Liver (tissue), 8 donors: ENCODE measurements at regions not wholly inside any gene's neighbourhood (a gene's known extent, or its start where the extent isn't known, plus 50 kb on each side); places are given as distances from the start of the nearest gene placed in this dataset.

Experiments used
- DNase-seq: peaks from one replicate; pipeline ENCODE4 v3.0.0-alpha.2; 2017; ENCODE audit warnings: low spot score
- H3K27ac ChIP-seq, 2 donors: one replicate each; pipeline ENCODE4 v1.7.0; 2013; ENCODE audit warnings: inconsistent platforms in 2 of 2, low read length in 2 of 2, control low read depth in 1 of 2, low read depth in 1 of 2, mild to moderate bottlenecking in 1 of 2
- H3K27me3 ChIP-seq, 4 donors: one replicate each; pipeline versions ENCODE4 v1.6.1 to v1.7.0; 2013; ENCODE audit warnings: low read length in 3 of 4, inconsistent platforms in 1 of 4, mild to moderate bottlenecking in 1 of 4, moderate library complexity in 1 of 4; ENCODE audit not compliant: control insufficient read depth in 4 of 4, insufficient read depth in 4 of 4
- H3K36me3 ChIP-seq, 4 donors: one replicate each; pipeline versions ENCODE4 v1.6.1 to v1.7.0; 2013; ENCODE audit warnings: low read length in 3 of 4, mild to moderate bottlenecking in 3 of 4, low read depth in 1 of 4, moderate library complexity in 1 of 4; ENCODE audit not compliant: control insufficient read depth in 4 of 4, insufficient read depth in 3 of 4
- H3K4me1 ChIP-seq, 4 donors: one replicate each; pipeline versions ENCODE4 v1.6.1 to v1.7.0; 2013; ENCODE audit warnings: low read length in 3 of 4, mild to moderate bottlenecking in 3 of 4, moderate library complexity in 1 of 4; ENCODE audit not compliant: control insufficient read depth in 4 of 4, insufficient read depth in 4 of 4
- H3K4me3 ChIP-seq, 3 donors: one replicate each; pipeline versions ENCODE4 v1.6.1 to v1.7.0; 2013; ENCODE audit warnings: low read length in 3 of 3, control low read depth in 1 of 3, low read depth in 1 of 3, mild to moderate bottlenecking in 1 of 3
- H3K9ac ChIP-seq, 2 donors: one replicate each; pipeline ENCODE4 v1.7.0; 2013; ENCODE audit warnings: low read length in 2 of 2, mild to moderate bottlenecking in 2 of 2, moderate library complexity in 2 of 2, control low read depth in 1 of 2, low read depth in 1 of 2
- H3K9me3 ChIP-seq, 4 donors: one replicate each; pipeline versions ENCODE4 v1.6.1 to v1.7.0; 2013; ENCODE audit warnings: low read length in 3 of 4; ENCODE audit not compliant: control insufficient read depth in 4 of 4
- ATF3 ChIP-seq: IDR thresholded peaks from 2 replicates; pipeline ENCODE4 v1.6.1; 2016; ENCODE audit warnings: antibody characterized with exemption
- CTCF ChIP-seq: fragments of 150-350 bp; IDR thresholded peaks from 2 replicates; pipeline ENCODE4 v1.5.1; 2017; ENCODE audit warnings: improper control_type of control experiment, low read depth, low read length; ENCODE audit not compliant: missing input control
- EGR1 ChIP-seq, 2 donors: IDR thresholded peaks; 2 replicates each; pipeline ENCODE4 v1.6.1; 2016 to 2018; ENCODE audit warnings: antibody characterized with exemption in 2 of 2, low read depth in 2 of 2
- FOXA1 ChIP-seq: IDR thresholded peaks from 2 replicates; pipeline ENCODE4 v1.6.1; 2016; ENCODE audit warnings: antibody characterized with exemption
- FOXA2 ChIP-seq: IDR thresholded peaks from 2 replicates; pipeline ENCODE4 v1.6.1; 2016; ENCODE audit warnings: antibody characterized with exemption
- GABPA ChIP-seq, 2 donors: IDR thresholded peaks in 1 of 2; conservative IDR thresholded peaks in 1 of 2; 2 replicates each; pipeline ENCODE4 v1.6.1; 2016; ENCODE audit warnings: antibody characterized with exemption in 2 of 2, mild to moderate bottlenecking in 1 of 2, moderate library complexity in 1 of 2
- HNF4A ChIP-seq, 2 donors: conservative IDR thresholded peaks; 2 replicates each; pipeline ENCODE4 v1.6.1; 2016; ENCODE audit warnings: antibody characterized with exemption in 2 of 2, mild to moderate bottlenecking in 2 of 2
- HNF4G ChIP-seq: IDR thresholded peaks from 2 replicates; pipeline ENCODE4 v1.6.1; 2016; ENCODE audit warnings: antibody characterized with exemption
- JUND ChIP-seq, 2 donors: IDR thresholded peaks; 2 replicates each; pipeline ENCODE4 v1.6.1; 2016; ENCODE audit warnings: antibody characterized with exemption in 2 of 2
- MAX ChIP-seq: IDR thresholded peaks from 2 replicates; pipeline ENCODE4 v1.6.1; 2016; ENCODE audit warnings: antibody characterized with exemption
- NR2F2 ChIP-seq: IDR thresholded peaks from 2 replicates; pipeline ENCODE4 v1.6.1; 2016; ENCODE audit warnings: antibody characterized with exemption
- RAD21 ChIP-seq, 2 donors: IDR thresholded peaks; 2 replicates each; pipeline ENCODE4 v1.6.1; 2016; ENCODE audit warnings: antibody characterized with exemption in 2 of 2, mild to moderate bottlenecking in 2 of 2
- REST ChIP-seq: IDR thresholded peaks from 2 replicates; pipeline ENCODE4 v1.6.1; 2016; ENCODE audit warnings: antibody characterized with exemption, mild to moderate bottlenecking
- RXRA ChIP-seq, 2 donors: IDR thresholded peaks; 2 replicates each; pipeline ENCODE4 v1.6.1; 2017 to 2018; ENCODE audit warnings: antibody characterized with exemption in 2 of 2, mild to moderate bottlenecking in 1 of 2
- SP1 ChIP-seq: IDR thresholded peaks from 2 replicates; pipeline ENCODE4 v1.6.1; 2018; ENCODE audit warnings: antibody characterized with exemption, mild to moderate bottlenecking
- TAF1 ChIP-seq: conservative IDR thresholded peaks from 2 replicates; pipeline ENCODE4 v1.6.1; 2016; ENCODE audit warnings: antibody characterized with exemption, mild to moderate bottlenecking
- YY1 ChIP-seq: IDR thresholded peaks from 2 replicates; pipeline ENCODE4 v1.6.1; 2016; ENCODE audit warnings: antibody characterized with exemption, mild to moderate bottlenecking
- ZBTB33 ChIP-seq: IDR thresholded peaks from 2 replicates; pipeline ENCODE4 v1.6.1; 2016; ENCODE audit warnings: antibody characterized with exemption
- WGBS: extraction: QIAGEN DNeasy Blood & Tissue Kit; methylation state at CpG from one replicate; pipeline ENCODE4 v1.1.7; 2013; 5-methylcytosine and 5-hydroxymethylcytosine counted together
- donor health status: healthy.
- donor health status: healthy.
- donor health status: healthy.
- donor health status: healthy.
- donor health status: healthy.

- no peaks in the 10 kb centered on the region for H3K27me3 ChIP-seq
- no peak overlapping the region for H3K4me3 ChIP-seq
- no peak for DNase-seq
- peaks cover 0 to 4% (median 0%) of the 10 kb centered on the region in 4 donors for H3K4me1 ChIP-seq
- no peak for TF ChIP-seq NR2F2
- no peak for TF ChIP-seq FOXA1
- TF ChIP-seq JUND (IDR thresholded peaks at IDR 0.05) = no peak
- TF ChIP-seq EGR1 (IDR thresholded peaks at IDR 0.05; ENCODE audit: low read depth in 2 of 2) = no peak
- no peak for TF ChIP-seq RXRA (IDR thresholded peaks at IDR 0.05)
- no peak for TF ChIP-seq ZBTB33
- TF ChIP-seq HNF4G = no peak
- TF ChIP-seq FOXA2 = no peak
- TF ChIP-seq GABPA (IDR thresholded peaks at IDR 0.05 in 1 of 2, conservative IDR thresholded peaks at IDR 0.05 in 1 of 2) = no peak
- TF ChIP-seq TAF1 = no peak
- TF ChIP-seq REST = no peak
- TF ChIP-seq SP1 = no peak
- TF ChIP-seq RAD21 (IDR thresholded peaks at IDR 0.05) = no peak
- TF ChIP-seq HNF4A (conservative IDR thresholded peaks at IDR 0.05) = no peak
- no peak for TF ChIP-seq YY1
- TF ChIP-seq CTCF = no peak
- TF ChIP-seq MAX = no peak
- TF ChIP-seq ATF3 = no peak
- no peak overlapping the region for H3K9ac ChIP-seq
- H3K9me3 ChIP-seq = no peaks in the 10 kb centered on the region
- H3K36me3 ChIP-seq = no peaks in the 10 kb centered on the region
- WGBS = 46% methylated on average over 3 of the region's 3 CpGs
- H3K27ac ChIP-seq = no peak overlapping the region
Measured at GRCh38 chr3:15967577-15967976, 169.8 kb upstream of the ANKRD28 start.
